ENCODE measurements at regions not wholly inside any gene's neighbourhood (a gene's known extent, or its start where the extent isn't known, plus 50 kb on each side); places are given as distances from the start of the nearest gene placed in this dataset.

GRCh38 chr6:147119310-147119709, 84.9 kb upstream of the STXBP5 start:
- Histone ChIP-seq H3K27me3 (ENCODE audit: control insufficient read depth, insufficient read depth, low read length) (no peaks in the 10 kb centered on the region), H3K4me3 (ENCODE audit: low read length in 3 of 3) (no peak overlapping the region), H3K36me3 (ENCODE audit: control insufficient read depth in 2 of 3, insufficient read depth in 3 of 3, low read length in 3 of 3) (no peaks in the 10 kb centered on the region), H3K4me1 (ENCODE audit: control insufficient read depth in 2 of 3, insufficient read depth in 2 of 3, low read depth in 1 of 3, low read length in 3 of 3) (no peaks in the 10 kb centered on the region), H3K27ac (ENCODE audit: low read depth in 2 of 2, low read length in 2 of 2) (no peak overlapping the region), H3K9me3 (ENCODE audit: control insufficient read depth in 2 of 3, insufficient read depth in 1 of 3, low read length in 3 of 3) (no peaks in the 10 kb centered on the region), H3K9ac (ENCODE audit: low read length in 3 of 3) (no peak overlapping the region)
- DNase-seq (no peak), FAIRE-seq (no peak)
- no peak for TF ChIP-seq CTCF (IDR thresholded peaks at IDR 0.05; ENCODE audit: borderline replicate concordance, extremely low read depth, insufficient read depth)
- intact Hi-C loops (cut with DNase I), result no loop called here

DNA sequence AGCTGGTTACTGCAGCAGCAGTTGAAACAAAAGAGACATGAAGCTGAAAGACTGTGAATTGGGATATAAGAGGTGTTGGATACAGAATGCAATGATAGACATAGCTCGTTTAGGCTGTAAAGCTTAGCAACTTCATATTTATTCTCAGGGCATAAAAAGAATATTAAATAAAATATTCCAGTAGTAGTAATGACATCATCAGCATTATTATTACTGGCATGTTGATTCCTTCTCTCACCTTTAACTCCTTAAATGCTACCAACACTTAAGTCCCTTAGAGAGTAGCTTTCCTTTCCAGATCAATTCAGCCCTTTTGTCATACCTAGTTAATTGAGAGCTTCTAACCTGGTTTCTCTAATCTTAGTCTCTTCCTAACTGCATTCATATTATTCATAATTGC, 81.4 kb upstream of the STXBP5 start:
- H3K4me3 ChIP-seq (ENCODE audit: low read length in 3 of 3), result no peak overlapping the region
- TF ChIP-seq CTCF (IDR thresholded peaks at IDR 0.05; ENCODE audit: borderline replicate concordance, extremely low read depth, insufficient read depth), result no peak
- H3K27me3 ChIP-seq (ENCODE audit: control insufficient read depth, insufficient read depth, low read length), result no peaks in the 10 kb centered on the region
- FAIRE-seq, result no peak
- H3K9me3 ChIP-seq (ENCODE audit: control insufficient read depth in 2 of 3, insufficient read depth in 1 of 3, low read length in 3 of 3), result no peaks in the 10 kb centered on the region
- H3K4me1 ChIP-seq (ENCODE audit: control insufficient read depth in 2 of 3, insufficient read depth in 2 of 3, low read depth in 1 of 3, low read length in 3 of 3), result no peaks in the 10 kb centered on the region
- H3K27ac ChIP-seq (ENCODE audit: low read depth in 2 of 2, low read length in 2 of 2), result no peak overlapping the region
- DNase-seq, result no peak
- H3K9ac ChIP-seq (ENCODE audit: low read length in 3 of 3), result no peak overlapping the region
- intact Hi-C loops (cut with DNase I), result no loop called here
- H3K36me3 ChIP-seq (ENCODE audit: control insufficient read depth in 2 of 3, insufficient read depth in 3 of 3, low read length in 3 of 3), result no peaks in the 10 kb centered on the region

- DNase-seq, result no peak
- Histone ChIP-seq H3K4me1 (ENCODE audit: control insufficient read depth in 2 of 3, insufficient read depth in 2 of 3, low read depth in 1 of 3, low read length in 3 of 3) (no peaks in the 10 kb centered on the region), H3K36me3 (ENCODE audit: control insufficient read depth in 2 of 3, insufficient read depth in 3 of 3, low read length in 3 of 3) (no peaks in the 10 kb centered on the region), H3K27ac (ENCODE audit: low read depth in 2 of 2, low read length in 2 of 2) (no peak overlapping the region), H3K9ac (ENCODE audit: low read length in 3 of 3) (no peak overlapping the region), H3K4me3 (ENCODE audit: low read length in 3 of 3) (no peak overlapping the region), H3K9me3 (ENCODE audit: control insufficient read depth in 2 of 3, insufficient read depth in 1 of 3, low read length in 3 of 3) (no peaks in the 10 kb centered on the region), H3K27me3 (ENCODE audit: control insufficient read depth, insufficient read depth, low read length) (no peaks in the 10 kb centered on the region)
- intact Hi-C loops (cut with DNase I), result no loop called here
- no peak for TF ChIP-seq CTCF (IDR thresholded peaks at IDR 0.05; ENCODE audit: borderline replicate concordance, extremely low read depth, insufficient read depth)
- FAIRE-seq, result no peak
These were observed 77.6 kb upstream of the STXBP5 start for GRCh38 chr6:147126618-147127022.

DNA sequence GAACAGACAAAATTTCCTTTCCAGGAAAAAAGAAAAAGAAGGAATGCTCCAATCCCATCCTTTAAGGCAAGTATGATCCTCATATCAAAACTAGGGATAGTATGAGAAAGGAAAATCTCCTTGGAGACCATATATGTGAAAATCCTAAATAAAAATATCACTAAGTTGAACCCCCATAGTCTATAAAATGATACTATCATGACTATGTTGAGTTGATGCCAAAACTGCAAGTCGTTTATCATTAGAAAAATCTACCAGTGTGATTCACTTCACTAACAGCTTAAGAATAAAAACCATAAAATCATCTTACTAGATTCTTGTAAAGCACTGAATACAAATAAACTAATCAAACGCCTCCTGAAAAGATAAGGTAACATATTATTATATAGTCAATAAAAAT, 76.6 kb upstream of the STXBP5 start:
- DNase-seq (no peak), FAIRE-seq (no peak)
- Histone ChIP-seq H3K9me3 (ENCODE audit: control insufficient read depth in 2 of 3, insufficient read depth in 1 of 3, low read length in 3 of 3) (no peaks in the 10 kb centered on the region), H3K27me3 (ENCODE audit: control insufficient read depth, insufficient read depth, low read length) (no peaks in the 10 kb centered on the region), H3K36me3 (ENCODE audit: control insufficient read depth in 2 of 3, insufficient read depth in 3 of 3, low read length in 3 of 3) (no peaks in the 10 kb centered on the region), H3K4me3 (ENCODE audit: low read length in 3 of 3) (no peak overlapping the region), H3K9ac (ENCODE audit: low read length in 3 of 3) (no peak overlapping the region), H3K27ac (ENCODE audit: low read depth in 2 of 2, low read length in 2 of 2) (no peak overlapping the region), H3K4me1 (ENCODE audit: control insufficient read depth in 2 of 3, insufficient read depth in 2 of 3, low read depth in 1 of 3, low read length in 3 of 3) (no peaks in the 10 kb centered on the region)
- intact Hi-C loops (cut with DNase I), result no loop called here
- TF ChIP-seq CTCF (IDR thresholded peaks at IDR 0.05; ENCODE audit: borderline replicate concordance, extremely low read depth, insufficient read depth), result no peak
